MCF 10A (cell line): ENCODE measurements at regions not wholly inside any gene's neighbourhood (a gene's known extent, or its start where the extent isn't known, plus 50 kb on each side); places are given as distances from the start of the nearest gene placed in this dataset.

Experiments used
- BruUV-seq: library from RNA; stranded (reverse); fragments of 400-500 nt; replicated peaks from 2 replicates; lab custom pipeline; 2021; lab: Mats Ljungman, UMichigan
- CTCF ChIA-PET: fragments of 300-600 bp; sonication (Branson Sonifier 250); formaldehyde crosslinking; extraction: SDS; loops from one replicate; lab custom pipeline; 2021; ENCODE audit warnings: antibody characterized with exemption, inconsistent platforms; lab: Yijun Ruan, JAX
- POLR2A ChIA-PET: fragments of 300-600, 350-650 bp; sonication (Branson Sonifier 250); formaldehyde crosslinking; extraction: SDS; loops from one replicate; lab custom pipeline; 2020; ENCODE audit warnings: antibody characterized with exemption, inconsistent platforms; lab: Yijun Ruan, JAX
- DNase-seq: peaks from one replicate; pipeline ENCODE4 v3.0.0-alpha.2; 2018; ENCODE audit not compliant: unreplicated experiment
- H3K27ac Mint-ChIP-seq: one replicate; pipeline ENCODE4 v1.8.0; 2022; ENCODE audit warnings: mild to moderate bottlenecking, low read depth, mixed read lengths; ENCODE audit not compliant: unreplicated experiment
- H3K27me3 Mint-ChIP-seq: one replicate; pipeline ENCODE4 v1.8.0; 2022; ENCODE audit warnings: mixed read lengths; ENCODE audit not compliant: insufficient read depth, unreplicated experiment
- H3K36me3 Mint-ChIP-seq: one replicate; pipeline ENCODE4 v1.8.0; 2022; ENCODE audit warnings: mild to moderate bottlenecking, moderate library complexity, mixed read lengths; ENCODE audit not compliant: insufficient read depth, unreplicated experiment
- H3K4me1 Mint-ChIP-seq: one replicate; pipeline ENCODE4 v1.8.0; 2022; ENCODE audit warnings: mixed read lengths; ENCODE audit not compliant: insufficient read depth, unreplicated experiment
- H3K4me3 Mint-ChIP-seq: one replicate; pipeline ENCODE4 v1.8.0; 2022; ENCODE audit warnings: mild to moderate bottlenecking, moderate library complexity, mixed read lengths; ENCODE audit not compliant: unreplicated experiment
- H3K9me3 Mint-ChIP-seq: one replicate; pipeline ENCODE4 v1.8.0; 2022; ENCODE audit warnings: mixed read lengths; ENCODE audit not compliant: unreplicated experiment
- CTCF ChIP-seq: fragments of 200-600 bp; IDR thresholded peaks from one replicate; pipeline ENCODE4 v1.8.0; 2022; ENCODE audit warnings: antibody characterized with exemption, mild to moderate bottlenecking; ENCODE audit not compliant: unreplicated experiment
- intact Hi-C: fragments of 100-400 bp; cut with micrococcal nuclease; formaldehyde crosslinking; loops from 2 replicates; pipeline ENCODE4 v1.14.1; 2022

DNA sequence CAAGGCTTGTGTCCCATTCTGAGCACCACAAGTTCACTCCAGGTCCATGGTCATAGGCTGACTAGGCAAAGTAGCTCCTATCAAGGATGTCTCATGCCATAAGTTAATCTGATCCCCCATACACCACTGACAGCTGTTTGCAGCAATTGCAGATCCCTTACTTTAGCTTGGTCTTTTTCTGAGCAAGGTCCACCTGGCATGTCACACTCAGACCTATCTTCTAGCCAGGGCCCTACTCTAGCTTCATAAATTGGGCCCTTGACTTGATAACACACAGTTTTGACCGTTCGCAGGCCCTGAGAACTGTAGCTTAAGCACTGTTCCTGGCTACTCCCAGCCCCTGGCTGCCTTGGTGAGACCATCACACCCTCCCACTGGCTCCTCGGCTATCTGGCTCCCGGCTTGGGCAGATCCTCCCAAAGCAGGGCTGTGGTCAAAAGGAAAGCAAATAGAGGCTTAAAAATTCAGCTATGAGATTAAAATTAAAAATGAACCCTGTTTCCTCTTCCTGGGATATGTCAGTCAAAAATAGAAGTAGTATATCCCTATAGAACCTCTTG lies 427.4 kb downstream of the RAB28 start:
- no TSS peak for BruUV-seq
- DNase-seq = no peak
- ChIA-PET CTCF (interaction anchor here (1.0 kb wide), 1 partner anchor 50 kb away, joined by 3 read pairs; no protein-coding TSS in a partner anchor), POLR2A (no interaction called here)
- H3K4me3 Mint-ChIP-seq = no peak overlapping the region
- peaks cover 26% of the 10 kb centered on the region for H3K4me1 Mint-ChIP-seq
- no peaks in the 10 kb centered on the region for H3K36me3 Mint-ChIP-seq
- no peak overlapping the region for H3K27ac Mint-ChIP-seq
- intact Hi-C loops = no loop called here
- no peaks in the 10 kb centered on the region for H3K9me3 Mint-ChIP-seq
- no peaks in the 10 kb centered on the region for H3K27me3 Mint-ChIP-seq
- TF ChIP-seq CTCF = no peak

DNA sequence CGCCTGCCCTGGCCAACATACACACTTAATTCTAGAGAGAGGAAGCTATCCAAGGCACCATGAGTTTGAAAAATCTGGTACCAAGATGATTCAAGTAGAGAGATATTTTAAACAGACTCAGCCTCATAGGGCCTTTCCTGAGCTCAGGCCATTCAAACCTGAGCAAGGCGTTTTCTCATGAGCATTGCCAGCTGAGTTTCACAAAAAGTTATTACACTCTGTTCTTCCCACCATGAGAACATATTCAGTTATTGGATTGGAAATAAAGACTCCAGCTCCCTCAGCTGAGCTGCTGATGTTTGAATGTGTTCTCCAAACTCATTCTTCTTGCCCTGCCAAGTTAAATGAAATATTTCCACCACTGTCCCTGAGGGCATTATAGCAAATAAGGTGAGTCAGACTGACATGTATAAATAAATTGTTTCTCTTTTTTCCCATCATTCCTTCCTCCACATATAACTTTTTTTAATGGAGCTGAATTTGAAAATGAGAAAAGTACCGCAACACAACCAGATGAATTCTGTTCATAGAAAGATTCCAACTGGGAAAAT lies 429.6 kb downstream of the RAB28 start:
- peaks cover 26% of the 10 kb centered on the region for H3K4me1 Mint-ChIP-seq
- peaks cover 8% of the 10 kb centered on the region for H3K9me3 Mint-ChIP-seq
- peak; percentile 67 for DNase-seq
- POLR2A ChIA-PET = interaction anchor here (0.6 to 1.2 kb wide), 2 partner anchors 13 to 226 kb away, joined by 5 read pairs; no protein-coding TSS in a partner anchor
- BruUV-seq = no TSS peak
- intact Hi-C loops = no loop called here
- no peak overlapping the region for H3K27ac Mint-ChIP-seq
- H3K4me3 Mint-ChIP-seq = no peak overlapping the region
- no peaks in the 10 kb centered on the region for H3K27me3 Mint-ChIP-seq
- CTCF ChIA-PET = interaction anchor here (0.8 kb wide), 1 partner anchor 11 kb away, joined by 4 read pairs; no protein-coding TSS in a partner anchor
- no peaks in the 10 kb centered on the region for H3K36me3 Mint-ChIP-seq
- TF ChIP-seq CTCF = no peak

DNA sequence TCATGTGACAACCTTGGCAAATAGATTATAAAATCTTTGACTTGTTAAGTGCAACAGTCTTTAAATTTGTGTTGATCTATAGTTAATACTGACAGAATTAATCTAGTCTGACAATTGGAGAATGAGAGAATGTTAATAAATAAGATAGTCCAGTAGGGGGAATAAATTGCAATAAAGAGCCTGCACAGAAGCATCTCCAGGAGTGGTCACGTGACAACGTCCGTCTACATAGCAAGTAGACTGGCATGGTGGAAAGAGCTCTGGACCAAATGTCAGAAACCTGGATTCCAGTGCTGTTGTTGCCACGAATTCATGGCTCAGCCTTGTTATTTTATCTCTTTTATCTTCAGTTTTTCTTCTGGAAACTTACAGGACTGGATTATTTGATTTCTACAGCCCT lies 436.5 kb downstream of the RAB28 start:
- Mint-ChIP-seq H3K4me3 (no peak overlapping the region), H3K27me3 (no peaks in the 10 kb centered on the region), H3K9me3 (peaks cover 19% of the 10 kb centered on the region), H3K27ac (no peak overlapping the region), H3K36me3 (no peaks in the 10 kb centered on the region), H3K4me1 (no peaks in the 10 kb centered on the region)
- DNase-seq = no peak
- ChIA-PET POLR2A (no interaction called here), CTCF (interaction anchor here (0.6 kb wide), 1 partner anchor 264 kb away, joined by 3 read pairs; no protein-coding TSS in a partner anchor)
- intact Hi-C loops = no loop called here
- TF ChIP-seq CTCF = no peak
- BruUV-seq = no TSS peak

DNA sequence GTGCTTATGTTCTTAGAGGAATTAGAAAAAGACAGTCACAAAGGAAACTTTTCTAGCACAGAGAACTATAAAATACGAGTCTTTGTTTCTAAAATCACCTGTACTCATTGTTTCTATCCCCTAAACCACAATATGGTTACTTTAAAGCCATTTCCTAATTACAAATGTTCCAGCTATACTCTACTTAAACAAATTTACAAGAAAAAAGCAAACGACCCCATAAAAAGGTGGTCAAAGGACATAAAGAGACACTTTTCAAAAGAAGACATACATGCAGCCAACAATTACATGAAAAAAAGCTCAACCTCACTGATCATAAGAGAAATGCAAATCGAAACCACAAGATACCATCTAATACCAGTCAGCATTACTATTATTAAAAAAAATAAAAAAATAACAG lies 447.3 kb downstream of the RAB28 start:
- no peaks in the 10 kb centered on the region for H3K27me3 Mint-ChIP-seq
- no peak overlapping the region for H3K27ac Mint-ChIP-seq
- BruUV-seq = no TSS peak

More for the DNA sequence above, 447.3 kb downstream of the RAB28 start:
- POLR2A ChIA-PET = interaction anchor here (0.7 kb wide), 1 partner anchor 196 kb away, joined by 3 read pairs; no protein-coding TSS in a partner anchor
- no peak for TF ChIP-seq CTCF
- Mint-ChIP-seq H3K4me3 (no peak overlapping the region), H3K9me3 (peaks cover 8% of the 10 kb centered on the region), H3K36me3 (no peaks in the 10 kb centered on the region), H3K4me1 (no peaks in the 10 kb centered on the region)
- CTCF ChIA-PET = no interaction called here
- DNase-seq = no peak
- intact Hi-C loops = no loop called here
